Right lobe of liver (tissue), 4 donors: ENCODE measurements at regions not wholly inside any gene's neighbourhood (a gene's known extent, or its start where the extent isn't known, plus 50 kb on each side); places are given as distances from the start of the nearest gene placed in this dataset.

Experiments used
- CTCF ChIP-seq, 4 donors: fragments of 200-600 bp in 3 of 4; fragments of 450-650 bp in 1 of 4; IDR thresholded peaks; one replicate each; pipeline versions ENCODE4 v1.5.1 to v1.8.0; 2016 to 2022; ENCODE audit warnings: antibody characterized with exemption in 4 of 4, mild to moderate bottlenecking in 2 of 4
- POLR2A ChIP-seq: fragments of 450-650 bp; IDR thresholded peaks from one replicate; pipeline ENCODE4 v1.6.1; 2017; ENCODE audit warnings: antibody characterized with exemption, mild to moderate bottlenecking
- donor health status: DM: no; HTN: no; CAD: no.
- donor health status: DM: no; HTN: no; CAD: no.
- donor health status: DM: no; HTN: yes; CAD: no.

GRCh38 chr2:4832642-4833041 is 859.5 kb upstream of the SOX11 start:
- TF ChIP-seq CTCF (IDR thresholded peaks at IDR 0.05) (no peak), POLR2A (no peak)
